OCI-LY7 (cell line): ENCODE measurements at regions not wholly inside any gene's neighbourhood (a gene's known extent, or its start where the extent isn't known, plus 50 kb on each side); places are given as distances from the start of the nearest gene placed in this dataset.

Experiments used
- CTCF ChIP-seq: fragments of 200-600 bp; sonication (generic); conservative IDR thresholded peaks from 2 replicates; pipeline ENCODE4 v1.5.1; 2014; ENCODE audit warnings: mild to moderate bottlenecking, antibody characterized with exemption, low read length, moderate library complexity, mixed read lengths
- EZH2phosphoT487 ChIP-seq: fragments of 200-600 bp; sonication (generic); IDR thresholded peaks from 2 replicates; pipeline ENCODE4 v1.6.1; 2018; ENCODE audit warnings: low read depth, borderline replicate concordance, mild to moderate bottlenecking, mixed run types, antibody characterized with exemption, low read length, moderate library complexity, mixed read lengths

GRCh38 chr7:42843205-42843800 is 68.6 kb downstream of the C7orf25 start:
- no peak for TF ChIP-seq EZH2phosphoT487
- peak; percentile 63 for TF ChIP-seq CTCF
